Prostate gland (tissue), 2 donors: ENCODE measurements at regions not wholly inside any gene's neighbourhood (a gene's known extent, or its start where the extent isn't known, plus 50 kb on each side); places are given as distances from the start of the nearest gene placed in this dataset.

Source experiments
- CTCF ChIP-seq, 4 experiments: fragments of 200-600 bp in 2 of 4; fragments of 450-650 bp in 2 of 4; sonication (generic) in 2 of 4; IDR thresholded peaks; 1 replicate in 3 of 4; 2 replicates in 1 of 4; pipeline ENCODE4 v1.5.1; 2016 to 2019; ENCODE audit warnings: antibody characterized with exemption in 4 of 4, mild to moderate bottlenecking in 2 of 4, moderate library complexity in 2 of 4
- POLR2A ChIP-seq: fragments of 450-650 bp; IDR thresholded peaks from one replicate; pipeline ENCODE4 v1.6.1; 2016; ENCODE audit warnings: antibody characterized with exemption, mild to moderate bottlenecking

GRCh38 chr11:109145287-109145686 lies 276.7 kb upstream of the C11orf87 start:
- TF ChIP-seq CTCF (IDR thresholded peaks at IDR 0.05) (no peak), POLR2A (no peak)
